ENCODE measurements at regions not wholly inside any gene's neighbourhood (a gene's known extent, or its start where the extent isn't known, plus 50 kb on each side); places are given as distances from the start of the nearest gene placed in this dataset.

DNA sequence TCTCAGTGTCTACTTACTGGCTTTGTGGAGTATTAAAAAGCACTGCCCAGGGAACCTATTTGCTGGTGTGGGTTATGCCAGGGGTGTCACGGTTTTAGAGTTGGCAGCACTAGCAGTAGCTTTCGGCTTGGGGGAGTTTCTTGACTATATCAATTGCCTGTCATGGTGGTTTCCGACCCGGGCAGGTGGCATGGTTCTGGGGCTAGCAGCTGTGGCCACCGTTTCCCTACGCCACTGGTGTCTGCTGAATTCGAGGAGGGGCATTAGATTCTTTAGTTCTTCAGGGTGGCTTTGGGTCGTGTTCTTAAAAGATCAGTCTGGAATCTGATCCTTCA, 55.6 kb upstream of the FOXC1 start:
- DNase-seq, result no peak

DNA sequence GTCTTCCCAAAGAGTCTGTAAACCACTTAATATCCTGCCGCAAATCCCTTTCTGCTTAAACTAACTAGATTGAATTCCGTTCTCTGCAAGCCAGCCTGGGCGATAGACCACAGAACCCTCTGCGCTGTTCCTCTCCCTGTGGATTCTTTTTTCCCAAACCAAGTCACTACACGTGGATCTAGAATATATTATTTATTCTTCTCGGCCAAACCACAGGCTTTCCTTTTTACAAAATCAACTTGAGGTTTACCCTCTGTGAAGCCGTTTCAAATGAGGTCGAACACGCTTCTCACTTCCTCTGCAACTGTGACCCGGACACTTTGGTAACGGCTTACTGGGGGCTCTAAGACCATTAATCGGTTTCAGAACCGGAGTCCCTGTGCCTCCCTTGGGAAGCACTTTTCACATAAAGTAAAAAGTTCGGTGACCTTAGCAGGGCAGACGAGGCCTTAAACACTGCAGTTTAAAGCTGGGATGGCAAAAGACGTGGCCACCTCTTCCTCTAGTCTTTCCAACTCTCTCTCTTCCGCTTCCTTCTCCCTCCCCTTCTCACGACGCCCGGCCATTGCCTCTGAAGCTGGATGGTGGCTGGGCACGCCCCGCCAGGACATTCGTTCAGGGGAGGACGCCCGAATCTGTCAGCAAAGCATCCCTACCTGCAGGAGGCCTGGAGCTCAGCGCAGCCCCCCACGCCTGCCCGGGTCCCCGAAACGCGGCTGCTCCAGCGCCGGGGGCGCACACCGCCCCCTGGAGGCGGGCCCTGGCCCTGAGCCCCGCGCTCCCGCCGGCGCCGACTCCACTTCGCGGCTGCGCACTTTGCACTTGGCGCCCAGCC, 55.0 kb upstream of the FOXC1 start:
- DNase-seq, result peak; percentile 68

DNA sequence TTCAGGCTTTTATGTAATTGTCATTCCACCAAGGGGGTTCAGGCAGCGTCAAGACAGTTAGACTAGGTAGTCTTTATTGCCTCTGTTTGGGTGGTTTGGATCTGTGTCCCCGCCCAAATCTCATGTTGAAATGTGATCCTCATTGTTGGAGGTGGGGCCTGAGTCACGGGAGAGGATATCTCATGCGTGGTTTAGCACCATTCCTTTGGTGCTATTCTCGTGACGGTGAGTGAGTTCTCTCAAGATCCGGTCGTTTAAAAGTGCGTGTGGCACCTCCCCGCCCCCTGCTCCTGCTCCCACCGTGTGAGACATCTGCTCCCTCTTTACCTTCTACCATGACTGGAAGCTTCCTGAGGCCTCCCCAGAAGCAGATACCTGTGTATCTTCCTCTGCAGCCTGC, 51.3 kb upstream of the FOXC1 start:
- no peak for DNase-seq
